PC-3 (cell line): ENCODE measurements at regions not wholly inside any gene's neighbourhood (a gene's known extent, or its start where the extent isn't known, plus 50 kb on each side); places are given as distances from the start of the nearest gene placed in this dataset.

Source experiments
- ATAC-seq: fragments of 200-7000 bp; cut with Tn5 transposase; 2 replicates; pipeline ENCODE4 v1.9.1; 2020; ENCODE audit warnings: mild to moderate bottlenecking, moderate library complexity
- BruUV-seq: library from RNA; stranded (reverse); fragments of 400-500 nt; replicated peaks from 2 replicates; lab custom pipeline; 2021; lab: Mats Ljungman, UMichigan
- CTCF ChIA-PET: fragments of 300-600 bp; sonication (Branson Sonifier 250); formaldehyde crosslinking; loops from one replicate; lab custom pipeline; 2022; ENCODE audit warnings: antibody characterized with exemption; lab: Charles Lee
- POLR2A ChIA-PET: fragments of 300-600 bp; sonication (Branson Sonifier 250); formaldehyde crosslinking; loops from one replicate; lab custom pipeline; 2022; ENCODE audit warnings: antibody characterized with exemption; ENCODE audit not compliant: unreplicated experiment; lab: Charles Lee
- DNase-seq: peaks from one replicate; pipeline ENCODE4 v3.0.0-alpha.2; 2015
- H2AFZ ChIP-seq: fragments of 300-600 bp; sonication (generic); 2 replicates; pipeline ENCODE4 v1.6.0; 2016; ENCODE audit warnings: antibody characterized with exemption, low read length
- H3F3A ChIP-seq: fragments of 300-600 bp; sonication (generic); one replicate; pipeline ENCODE4 v1.6.0; 2017; ENCODE audit warnings: antibody characterized with exemption, low read length, control low read depth, mild to moderate bottlenecking; ENCODE audit not compliant: unreplicated experiment
- H3K27ac ChIP-seq: fragments of 300-600 bp; sonication (generic); 2 replicates; pipeline ENCODE4 v1.5.1; 2016; ENCODE audit warnings: mild to moderate bottlenecking, low read length
- H3K27me3 ChIP-seq: fragments of 300-600 bp; sonication (generic); 2 replicates; pipeline ENCODE4 v1.6.1; 2016; ENCODE audit warnings: low read length, mixed read lengths
- H3K36me3 ChIP-seq: fragments of 300-600 bp; sonication (generic); 2 replicates; pipeline ENCODE4 v1.6.1; 2016; ENCODE audit warnings: low read depth, mixed run types, low read length, mixed read lengths
- H3K4me1 ChIP-seq: fragments of 300-600 bp; sonication (generic); 2 replicates; pipeline ENCODE4 v1.5.1; 2016; ENCODE audit warnings: low read length; ENCODE audit not compliant: insufficient read depth
- H3K4me2 ChIP-seq: fragments of 300-600 bp; sonication (generic); 2 replicates; pipeline ENCODE4 v1.6.0; 2016; ENCODE audit warnings: low read length
- H3K4me3 ChIP-seq: fragments of 300-600 bp; sonication (generic); 2 replicates; pipeline ENCODE4 v1.5.1; 2016; ENCODE audit warnings: mild to moderate bottlenecking, low read length, mixed read lengths
- H3K79me2 ChIP-seq: fragments of 300-600 bp; sonication (generic); 2 replicates; pipeline ENCODE4 v1.6.1; 2017; ENCODE audit warnings: low read length, mixed read lengths
- H3K9ac ChIP-seq: fragments of 300-600 bp; sonication (generic); 2 replicates; pipeline ENCODE4 v1.6.0; 2016; ENCODE audit warnings: mild to moderate bottlenecking, low read length
- H3K9me2 ChIP-seq: fragments of 300-600 bp; sonication (generic); replicated peaks from 2 replicates; pipeline ENCODE4 v1.6.1; 2016; ENCODE audit warnings: mixed run types, low read length, mixed read lengths
- H3K9me3 ChIP-seq: fragments of 300-600 bp; sonication (generic); 2 replicates; pipeline ENCODE4 v1.6.1; 2016; ENCODE audit warnings: low read length, mixed read lengths
- H4K20me1 ChIP-seq: fragments of 300-600 bp; sonication (generic); 2 replicates; pipeline ENCODE4 v1.6.1; 2016; ENCODE audit warnings: low read length, mixed read lengths
- EZH2 ChIP-seq: fragments of 300-600 bp; sonication (generic); IDR thresholded peaks from one replicate; pipeline ENCODE4 v1.6.1; 2017; ENCODE audit warnings: antibody characterized with exemption, mild to moderate bottlenecking, low read length; ENCODE audit not compliant: unreplicated experiment
- EZH2phosphoT487 ChIP-seq: fragments of 300-600 bp; sonication (generic); IDR thresholded peaks from 2 replicates; pipeline ENCODE4 v1.6.1; 2018; ENCODE audit warnings: mild to moderate bottlenecking, antibody characterized with exemption, low read length, borderline replicate concordance
- intact Hi-C: fragments of 100-400 bp; cut with micrococcal nuclease; formaldehyde crosslinking; loops from 2 replicates; pipeline ENCODE4 v1.9.0; 2023
- TF ChIP-seq, protein P1 (sequence below): fragments of 300-600 bp; sonication (generic); conservative IDR thresholded peaks from 2 replicates; pipeline ENCODE4 v1.5.1; 2017; ENCODE audit warnings: antibody characterized with exemption, low read depth, mild to moderate bottlenecking, low read length

DNA sequence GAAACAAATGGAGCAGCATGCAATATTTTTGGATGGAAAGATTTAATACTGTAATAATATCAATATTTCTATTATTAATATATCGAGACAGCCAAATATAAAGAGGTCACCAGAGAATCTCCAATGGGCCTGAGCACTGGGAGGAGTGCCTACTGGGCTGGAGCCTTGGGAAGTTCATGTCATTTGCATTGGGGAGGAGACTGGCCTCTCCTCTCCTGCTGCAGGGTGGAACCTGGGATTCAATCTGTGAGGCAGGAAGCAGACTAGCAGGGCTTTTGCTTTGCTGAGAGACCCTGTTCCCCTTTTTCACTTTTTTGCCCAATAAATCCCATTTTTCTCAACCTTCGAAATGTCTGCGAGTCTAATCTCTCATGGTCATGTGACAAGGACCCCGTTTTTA, 390.6 kb upstream of the CYRIA start:
- ChIA-PET POLR2A (no interaction called here), CTCF (no interaction called here)
- no TSS peak for BruUV-seq

DNA sequence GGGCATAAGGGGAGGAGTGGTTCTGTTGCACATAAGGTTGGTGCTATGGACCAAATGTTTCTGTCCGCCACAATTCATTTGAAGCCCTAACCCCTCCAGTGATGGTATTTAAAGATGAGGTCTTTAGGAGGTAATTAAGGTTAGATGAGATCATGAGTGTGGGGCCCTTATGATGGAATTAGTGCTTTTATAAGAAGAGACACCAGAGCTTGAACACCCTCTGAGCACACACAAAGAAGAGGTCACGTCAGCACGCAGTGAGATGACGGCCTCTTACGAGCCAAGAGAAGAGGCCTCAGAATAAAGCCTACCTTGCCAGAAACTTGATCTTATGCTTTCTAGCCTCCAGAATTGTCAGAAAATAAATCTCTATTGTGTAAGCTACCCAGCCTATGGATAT, 386.4 kb upstream of the CYRIA start:
- no TSS peak for BruUV-seq
- H3K4me1 ChIP-seq = no peaks in the 10 kb centered on the region
- H3K9me2 ChIP-seq = no peaks in the 10 kb centered on the region
- TF ChIP-seq, protein P1, sequence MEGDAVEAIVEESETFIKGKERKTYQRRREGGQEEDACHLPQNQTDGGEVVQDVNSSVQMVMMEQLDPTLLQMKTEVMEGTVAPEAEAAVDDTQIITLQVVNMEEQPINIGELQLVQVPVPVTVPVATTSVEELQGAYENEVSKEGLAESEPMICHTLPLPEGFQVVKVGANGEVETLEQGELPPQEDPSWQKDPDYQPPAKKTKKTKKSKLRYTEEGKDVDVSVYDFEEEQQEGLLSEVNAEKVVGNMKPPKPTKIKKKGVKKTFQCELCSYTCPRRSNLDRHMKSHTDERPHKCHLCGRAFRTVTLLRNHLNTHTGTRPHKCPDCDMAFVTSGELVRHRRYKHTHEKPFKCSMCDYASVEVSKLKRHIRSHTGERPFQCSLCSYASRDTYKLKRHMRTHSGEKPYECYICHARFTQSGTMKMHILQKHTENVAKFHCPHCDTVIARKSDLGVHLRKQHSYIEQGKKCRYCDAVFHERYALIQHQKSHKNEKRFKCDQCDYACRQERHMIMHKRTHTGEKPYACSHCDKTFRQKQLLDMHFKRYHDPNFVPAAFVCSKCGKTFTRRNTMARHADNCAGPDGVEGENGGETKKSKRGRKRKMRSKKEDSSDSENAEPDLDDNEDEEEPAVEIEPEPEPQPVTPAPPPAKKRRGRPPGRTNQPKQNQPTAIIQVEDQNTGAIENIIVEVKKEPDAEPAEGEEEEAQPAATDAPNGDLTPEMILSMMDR = no peak
- TF ChIP-seq EZH2 (no peak), EZH2phosphoT487 (no peak)
- H3K27ac ChIP-seq = no peak overlapping the region
- H3K4me2 ChIP-seq = no peak overlapping the region
- no peaks in the 10 kb centered on the region for H4K20me1 ChIP-seq
- CTCF ChIA-PET = no interaction called here
- H3K79me2 ChIP-seq = no peaks in the 10 kb centered on the region
- H3K9ac ChIP-seq = no peak overlapping the region
- intact Hi-C loops = no loop called here
- DNase-seq = no peak
- no peak for ATAC-seq
- no peaks in the 10 kb centered on the region for H3F3A ChIP-seq
- H3K4me3 ChIP-seq = no peak overlapping the region
- H3K9me3 ChIP-seq = peaks cover 11% of the 10 kb centered on the region; the same call in 1 of the 2 replicates
- no peaks in the 10 kb centered on the region for H3K36me3 ChIP-seq
- POLR2A ChIA-PET = no interaction called here
- no peak overlapping the region for H2AFZ ChIP-seq
- H3K27me3 ChIP-seq = no peaks in the 10 kb centered on the region

More for the DNA sequence above, 390.6 kb upstream of the CYRIA start:
- no peaks in the 10 kb centered on the region for H3F3A ChIP-seq
- H3K27me3 ChIP-seq = no peaks in the 10 kb centered on the region
- no peaks in the 10 kb centered on the region for H3K4me1 ChIP-seq
- H3K36me3 ChIP-seq = no peaks in the 10 kb centered on the region
- H3K27ac ChIP-seq = no peak overlapping the region
- intact Hi-C loops = no loop called here
- H2AFZ ChIP-seq = no peak overlapping the region
- H3K9ac ChIP-seq = no peak overlapping the region
- no peaks in the 10 kb centered on the region for H3K9me2 ChIP-seq
- no peak overlapping the region for H3K4me3 ChIP-seq
- ATAC-seq (no peak), DNase-seq (no peak)
- no peaks in the 10 kb centered on the region for H3K79me2 ChIP-seq
- no peak overlapping the region for H3K4me2 ChIP-seq
- H3K9me3 ChIP-seq = 0 out of 2 replicates have a peak, but pooled peaks cover 6% of the 10 kb centered on the region
- TF ChIP-seq EZH2phosphoT487 (no peak), EZH2 (no peak)
- no peaks in the 10 kb centered on the region for H4K20me1 ChIP-seq

DNA sequence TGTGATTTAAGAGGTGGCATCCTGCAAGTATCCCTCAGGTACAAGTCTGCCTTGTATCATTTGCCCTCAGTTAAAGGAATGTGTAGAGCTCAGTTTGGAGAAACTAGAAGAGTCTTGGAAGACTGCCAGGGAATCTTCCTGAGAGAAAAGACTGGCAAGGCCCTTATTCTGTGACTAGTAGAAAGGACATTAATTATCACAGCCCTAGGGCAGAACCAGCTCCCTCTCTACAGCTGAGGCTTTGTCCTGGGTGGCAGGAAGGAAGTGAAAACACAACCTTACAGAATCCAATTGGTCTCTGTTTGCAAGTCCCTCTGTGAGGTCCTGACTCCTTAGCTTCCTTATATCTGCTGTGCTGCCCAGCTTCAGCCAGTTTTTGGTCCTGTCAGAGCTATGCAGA, 385.9 kb upstream of the CYRIA start:
- H4K20me1 ChIP-seq = no peaks in the 10 kb centered on the region
- ChIA-PET POLR2A (no interaction called here), CTCF (no interaction called here)
- no peaks in the 10 kb centered on the region for H3K9me2 ChIP-seq
- H3K4me1 ChIP-seq = no peaks in the 10 kb centered on the region
- no peaks in the 10 kb centered on the region for H3K36me3 ChIP-seq
- no peaks in the 10 kb centered on the region for H3F3A ChIP-seq
- ATAC-seq = no peak
- no TSS peak for BruUV-seq
- no peaks in the 10 kb centered on the region for H3K27me3 ChIP-seq
- H3K79me2 ChIP-seq = no peaks in the 10 kb centered on the region
- intact Hi-C loops = no loop called here
- no peak overlapping the region for H3K9ac ChIP-seq
- no peak overlapping the region for H3K4me2 ChIP-seq
- DNase-seq = no peak
- TF ChIP-seq EZH2 = no peak
- TF ChIP-seq, protein P1 = no peak
- TF ChIP-seq EZH2phosphoT487 = no peak
- peaks cover 11% of the 10 kb centered on the region; the same call in 1 of the 2 replicates for H3K9me3 ChIP-seq
- H2AFZ ChIP-seq = no peak overlapping the region
- H3K4me3 ChIP-seq = no peak overlapping the region
- no peak overlapping the region for H3K27ac ChIP-seq
